OCI-LY7 (cell line): ENCODE measurements at regions not wholly inside any gene's neighbourhood (a gene's known extent, or its start where the extent isn't known, plus 50 kb on each side); places are given as distances from the start of the nearest gene placed in this dataset.

Experiments
- BruUV-seq: library from RNA; stranded (reverse); fragments of 400-500 nt; replicated peaks from 2 replicates; lab custom pipeline; 2021; lab: Mats Ljungman, UMichigan
- CTCF ChIA-PET: fragments of 300-600 bp; sonication (Branson Sonifier 250); formaldehyde crosslinking; loops from one replicate; lab custom pipeline; 2022; ENCODE audit warnings: antibody characterized with exemption; ENCODE audit not compliant: unreplicated experiment; lab: Charles Lee
- POLR2A ChIA-PET: fragments of 300-600 bp; sonication (Branson Sonifier 250); formaldehyde crosslinking; loops from one replicate; lab custom pipeline; 2022; ENCODE audit warnings: antibody characterized with exemption; lab: Charles Lee
- DNase-seq: peaks from one replicate; pipeline ENCODE4 v3.0.0-alpha.2; 2015; ENCODE audit warnings: low spot score
- H2AFZ ChIP-seq: fragments of 200-600 bp; sonication (generic), shearing (Covaris generic); 2 replicates; pipeline ENCODE4 v1.6.1; 2014; ENCODE audit warnings: mild to moderate bottlenecking, antibody characterized with exemption, low read length, moderate library complexity
- H3K27ac ChIP-seq: fragments of 200-600 bp; sonication (generic); 2 replicates; pipeline ENCODE4 v1.5.1; 2014; ENCODE audit warnings: mixed run types, low read depth, mild to moderate bottlenecking, moderate library complexity, low read length, inconsistent platforms; ENCODE audit not compliant: poor library complexity, severe bottlenecking
- H3K36me3 ChIP-seq: fragments of 200-600 bp; sonication (generic); 2 replicates; pipeline ENCODE4 v1.6.1; 2014; ENCODE audit warnings: mild to moderate bottlenecking, antibody characterized with exemption, low read length, moderate library complexity, mixed read lengths; ENCODE audit not compliant: insufficient read depth
- H3K4me1 ChIP-seq: fragments of 200-600 bp; sonication (generic); 2 replicates; pipeline ENCODE4 v1.5.1; 2014; ENCODE audit warnings: mild to moderate bottlenecking, low read length; ENCODE audit not compliant: insufficient read depth, poor library complexity, severe bottlenecking
- H3K4me2 ChIP-seq: fragments of 200-600 bp; sonication (generic); 2 replicates; pipeline ENCODE4 v1.6.1; 2014; ENCODE audit warnings: mild to moderate bottlenecking, low read length
- H3K4me3 ChIP-seq: fragments of 200-600 bp; sonication (generic); 2 replicates; pipeline ENCODE4 v1.5.1; 2014; ENCODE audit warnings: mild to moderate bottlenecking, low read depth, low read length; ENCODE audit not compliant: poor library complexity, severe bottlenecking
- H3K79me2 ChIP-seq: fragments of 200-600 bp; sonication (generic); 2 replicates; pipeline ENCODE4 v1.6.1; 2016; ENCODE audit warnings: low read depth, mild to moderate bottlenecking, low read length, moderate library complexity, mixed read lengths; ENCODE audit not compliant: insufficient read depth
- H3K9me2 ChIP-seq: fragments of 200-600 bp; sonication (generic); 2 replicates; pipeline ENCODE4 v1.6.1; 2016; ENCODE audit warnings: mild to moderate bottlenecking, low read length, mixed read lengths; ENCODE audit not compliant: insufficient read depth
- H3K9me3 ChIP-seq: fragments of 200-600 bp; sonication (generic); 2 replicates; pipeline ENCODE4 v1.6.1; 2014; ENCODE audit warnings: mild to moderate bottlenecking, mixed run types, low read length, mixed read lengths
- H4K20me1 ChIP-seq: fragments of 200-600 bp; sonication (generic); 2 replicates; pipeline ENCODE4 v1.6.1; 2014; ENCODE audit warnings: mild to moderate bottlenecking, antibody characterized with exemption, low read length, moderate library complexity, mixed read lengths; ENCODE audit not compliant: insufficient read depth
- EZH2phosphoT487 ChIP-seq: fragments of 200-600 bp; sonication (generic); IDR thresholded peaks from 2 replicates; pipeline ENCODE4 v1.6.1; 2018; ENCODE audit warnings: low read depth, borderline replicate concordance, mild to moderate bottlenecking, mixed run types, antibody characterized with exemption, low read length, moderate library complexity, mixed read lengths
- intact Hi-C: fragments of 100-400 bp; cut with micrococcal nuclease; formaldehyde crosslinking; loops from one replicate; pipeline ENCODE4 v1.10.0; 2022; ENCODE audit not compliant: unreplicated experiment
- TF ChIP-seq, protein P1 (sequence below): fragments of 200-600 bp; sonication (generic); conservative IDR thresholded peaks from 2 replicates; pipeline ENCODE4 v1.5.1; 2014; ENCODE audit warnings: mild to moderate bottlenecking, antibody characterized with exemption, low read length, moderate library complexity, mixed read lengths

DNA sequence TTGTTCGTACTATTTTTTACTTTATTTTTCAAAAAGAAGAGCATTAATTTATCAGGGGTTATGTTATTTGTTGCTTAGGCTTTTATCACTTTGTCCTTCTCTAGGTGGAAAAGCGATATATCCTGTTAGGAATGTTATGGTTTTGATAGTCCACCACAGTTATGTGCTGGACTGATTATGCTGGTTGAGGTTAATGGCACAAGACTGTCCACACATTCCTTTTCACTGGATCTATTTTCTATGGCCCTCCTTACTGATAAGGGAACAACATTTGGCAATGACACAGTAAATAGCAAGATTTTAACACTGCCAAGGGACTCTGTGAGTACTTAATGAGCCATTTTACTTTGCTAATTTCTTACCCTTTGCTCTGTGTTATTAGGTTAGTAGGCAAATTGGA lies 1212.3 kb downstream of the NXPH1 start:
- TF ChIP-seq, protein P1, sequence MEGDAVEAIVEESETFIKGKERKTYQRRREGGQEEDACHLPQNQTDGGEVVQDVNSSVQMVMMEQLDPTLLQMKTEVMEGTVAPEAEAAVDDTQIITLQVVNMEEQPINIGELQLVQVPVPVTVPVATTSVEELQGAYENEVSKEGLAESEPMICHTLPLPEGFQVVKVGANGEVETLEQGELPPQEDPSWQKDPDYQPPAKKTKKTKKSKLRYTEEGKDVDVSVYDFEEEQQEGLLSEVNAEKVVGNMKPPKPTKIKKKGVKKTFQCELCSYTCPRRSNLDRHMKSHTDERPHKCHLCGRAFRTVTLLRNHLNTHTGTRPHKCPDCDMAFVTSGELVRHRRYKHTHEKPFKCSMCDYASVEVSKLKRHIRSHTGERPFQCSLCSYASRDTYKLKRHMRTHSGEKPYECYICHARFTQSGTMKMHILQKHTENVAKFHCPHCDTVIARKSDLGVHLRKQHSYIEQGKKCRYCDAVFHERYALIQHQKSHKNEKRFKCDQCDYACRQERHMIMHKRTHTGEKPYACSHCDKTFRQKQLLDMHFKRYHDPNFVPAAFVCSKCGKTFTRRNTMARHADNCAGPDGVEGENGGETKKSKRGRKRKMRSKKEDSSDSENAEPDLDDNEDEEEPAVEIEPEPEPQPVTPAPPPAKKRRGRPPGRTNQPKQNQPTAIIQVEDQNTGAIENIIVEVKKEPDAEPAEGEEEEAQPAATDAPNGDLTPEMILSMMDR, result no peak
- no peak for TF ChIP-seq EZH2phosphoT487
- Histone ChIP-seq H3K27ac (no peak overlapping the region), H3K4me1 (no peaks in the 10 kb centered on the region), H3K79me2 (no peaks in the 10 kb centered on the region), H2AFZ (no peak overlapping the region), H4K20me1 (no peaks in the 10 kb centered on the region), H3K9me2 (no peaks in the 10 kb centered on the region), H3K36me3 (no peaks in the 10 kb centered on the region), H3K4me2 (no peak overlapping the region), H3K9me3 (no peaks in the 10 kb centered on the region), H3K4me3 (no peak overlapping the region)
- ChIA-PET POLR2A (no interaction called here), CTCF (no interaction called here)
- DNase-seq, result no peak
- intact Hi-C loops, result no loop called here
- no TSS peak for BruUV-seq

DNA sequence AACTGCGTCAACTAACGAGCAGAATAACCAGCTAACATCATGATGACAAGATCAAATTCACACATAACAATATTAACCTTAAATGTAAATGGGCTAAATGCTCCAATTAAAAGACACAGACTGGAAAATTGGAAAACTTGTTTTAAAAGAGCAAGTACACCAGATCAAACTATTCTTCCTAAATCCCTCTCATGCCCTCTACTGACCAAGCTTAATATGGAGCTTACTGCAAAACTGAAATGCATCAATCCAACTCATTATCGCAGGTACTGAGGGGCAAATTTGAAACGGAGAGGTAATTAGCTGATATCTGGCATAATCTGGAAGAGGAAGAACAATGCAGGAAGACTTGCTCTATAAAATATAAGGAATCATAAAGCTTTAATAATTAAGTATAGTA lies 1223.8 kb downstream of the NXPH1 start:
- Histone ChIP-seq H3K4me1 (no peaks in the 10 kb centered on the region), H4K20me1 (no peaks in the 10 kb centered on the region), H3K4me2 (no peak overlapping the region), H3K9me3 (no peaks in the 10 kb centered on the region), H3K4me3 (no peak overlapping the region), H3K36me3 (no peaks in the 10 kb centered on the region), H2AFZ (no peak overlapping the region), H3K79me2 (no peaks in the 10 kb centered on the region), H3K9me2 (no peaks in the 10 kb centered on the region), H3K27ac (no peak overlapping the region)
- DNase-seq, result no peak
- ChIA-PET POLR2A (no interaction called here), CTCF (no interaction called here)
- intact Hi-C loops, result no loop called here
- no TSS peak for BruUV-seq
- no peak for TF ChIP-seq EZH2phosphoT487
- TF ChIP-seq, protein P1, result 0 out of 2 replicates have a peak, but pooled peaks have one; percentile 13

DNA sequence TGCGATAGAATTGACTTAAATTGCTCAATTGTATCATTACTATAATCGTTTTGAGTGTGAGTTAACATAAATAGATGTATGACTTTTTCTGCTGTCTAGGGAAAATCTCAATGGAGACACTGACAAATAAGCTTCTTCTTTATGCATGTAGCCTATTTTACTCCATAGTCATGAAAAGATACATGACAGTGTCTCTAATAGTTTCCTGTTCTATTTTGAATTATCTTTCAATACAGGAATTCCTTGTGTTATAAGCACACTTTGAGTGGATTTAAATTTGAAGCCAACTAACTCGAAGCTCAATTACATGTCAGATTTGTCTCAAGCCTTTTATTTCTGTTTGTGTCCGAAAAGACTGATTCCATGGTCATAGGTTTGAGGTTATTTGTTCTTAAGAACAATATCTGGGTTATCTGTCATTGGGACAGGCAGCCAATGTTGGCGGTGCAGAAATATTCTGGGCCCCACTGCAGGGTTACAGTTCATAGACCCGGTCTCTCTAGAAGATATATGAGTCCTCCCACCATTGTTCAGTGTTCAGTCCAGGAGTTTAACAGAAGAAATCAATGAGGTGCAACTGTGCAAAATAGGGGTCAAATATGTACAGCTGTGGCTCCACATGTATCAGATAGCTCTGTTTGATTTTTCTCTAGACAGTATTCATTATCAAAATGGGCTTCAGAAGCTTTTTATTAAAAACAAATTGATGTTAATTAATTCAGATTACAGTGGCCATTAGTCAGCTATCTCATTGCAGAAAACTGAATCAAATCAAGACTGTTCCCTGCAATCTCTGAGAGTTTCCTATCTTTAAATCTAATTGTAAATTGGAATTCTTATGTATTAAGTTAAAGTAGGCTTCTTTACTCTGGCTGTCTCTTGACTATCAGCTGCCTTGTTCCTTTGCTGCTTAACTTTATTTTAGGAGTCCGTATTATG lies 1238.8 kb downstream of the NXPH1 start:
- Histone ChIP-seq H3K27ac (no peak overlapping the region), H3K36me3 (no peaks in the 10 kb centered on the region), H3K9me3 (no peaks in the 10 kb centered on the region), H3K4me1 (no peaks in the 10 kb centered on the region), H3K9me2 (no peaks in the 10 kb centered on the region), H3K79me2 (no peaks in the 10 kb centered on the region), H3K4me2 (no peak overlapping the region), H2AFZ (no peak overlapping the region), H4K20me1 (no peaks in the 10 kb centered on the region), H3K4me3 (no peak overlapping the region)
- ChIA-PET CTCF (no interaction called here), POLR2A (interaction anchor here (1.3 kb wide), 1 partner anchor 11 kb away, joined by 5 read pairs; no protein-coding TSS in a partner anchor)
- intact Hi-C loops, result no loop called here
- TF ChIP-seq, protein P1, result no peak
- TF ChIP-seq EZH2phosphoT487, result no peak
- no TSS peak for BruUV-seq
- DNase-seq, result no peak
